ENCODE measurements at regions not wholly inside any gene's neighbourhood (a gene's known extent, or its start where the extent isn't known, plus 50 kb on each side); places are given as distances from the start of the nearest gene placed in this dataset.

GRCh38 chr3:13249664-13250390 is 170.3 kb downstream of the NUP210 start:
- TF ChIP-seq CTCF (IDR thresholded peaks at IDR 0.05; ENCODE audit: insufficient read depth, low read depth, low read length, missing control alignments), result no peak
- no peak for DNase-seq (ENCODE audit: low read depth)

GRCh38 chr3:13248640-13249039 is 171.5 kb downstream of the NUP210 start:
- DNase-seq (ENCODE audit: low read depth), result no peak
- H3K4me3 ChIP-seq (ENCODE audit: low read depth, low read length), result no peak overlapping the region
- no peak for TF ChIP-seq CTCF (IDR thresholded peaks at IDR 0.05; ENCODE audit: insufficient read depth, low read depth, low read length, missing control alignments)

More at GRCh38 chr3:13249664-13250390, 170.3 kb downstream of the NUP210 start:
- H3K4me3 ChIP-seq (ENCODE audit: low read depth, low read length), result no peak overlapping the region

GRCh38 chr3:13245615-13245978 is 172.4 kb upstream of the IQSEC1 start:
- DNase-seq (ENCODE audit: low read depth), result no peak
- no peak for TF ChIP-seq CTCF (IDR thresholded peaks at IDR 0.05; ENCODE audit: insufficient read depth, low read depth, low read length, missing control alignments)
- no peak overlapping the region for H3K4me3 ChIP-seq (ENCODE audit: low read depth, low read length)

- H3K4me3 ChIP-seq (ENCODE audit: low read depth, low read length), result no peak overlapping the region
- no peak for DNase-seq (ENCODE audit: low read depth)
- TF ChIP-seq CTCF (IDR thresholded peaks at IDR 0.05; ENCODE audit: insufficient read depth, low read depth, low read length, missing control alignments), result no peak
Measured at GRCh38 chr3:13243586-13243985, 170.4 kb upstream of the IQSEC1 start.

GRCh38 chr3:13242364-13242737 is 169.1 kb upstream of the IQSEC1 start:
- TF ChIP-seq CTCF (IDR thresholded peaks at IDR 0.05; ENCODE audit: insufficient read depth, low read depth, low read length, missing control alignments), result no peak
- H3K4me3 ChIP-seq (ENCODE audit: low read depth, low read length), result no peak overlapping the region
- no peak for DNase-seq (ENCODE audit: low read depth)

- no peak for TF ChIP-seq CTCF (IDR thresholded peaks at IDR 0.05; ENCODE audit: insufficient read depth, low read depth, low read length, missing control alignments)
- no peak overlapping the region for H3K4me3 ChIP-seq (ENCODE audit: low read depth, low read length)
- no peak for DNase-seq (ENCODE audit: low read depth)
Measured at GRCh38 chr3:13241621-13242363, 168.6 kb upstream of the IQSEC1 start.
